HepG2 (cell line): ENCODE measurements at regions not wholly inside any gene's neighbourhood (a gene's known extent, or its start where the extent isn't known, plus 50 kb on each side); places are given as distances from the start of the nearest gene placed in this dataset.
A peak's percentile ranks its signal among the peaks of the same experiment; 100 is the strongest.

ENCODE experiments used
- ATAC-seq: fragments of 200-7000 bp; cut with Tn5 transposase; 3 replicates; pipeline ENCODE4 v1.9.1; 2020; ENCODE audit warnings: mild to moderate bottlenecking, moderate library complexity
- BruUV-seq: library from RNA; stranded (reverse); fragments of 400-500 nt; replicated peaks from 2 replicates; lab custom pipeline; 2021; lab: Mats Ljungman, UMichigan
- CTCF ChIA-PET: fragments of 300-600 bp; formaldehyde crosslinking; extraction: SDS; loops from one replicate; lab custom pipeline; 2021; ENCODE audit warnings: low total read pairs, inconsistent platforms, low intra/inter-chr PET ratio; lab: Yijun Ruan, JAX
- POLR2A ChIA-PET: fragments of 350-600 bp; sonication (Branson Sonifier 250); formaldehyde crosslinking; loops from one replicate; lab custom pipeline; 2020; ENCODE audit warnings: antibody characterized with exemption, inconsistent platforms; lab: Yijun Ruan, JAX
- DNase-seq: peaks from one replicate; pipeline ENCODE4 v3.0.0-alpha.2; 2015; ENCODE audit warnings: low spot score
- FAIRE-seq: peaks from 3 replicates; lab custom pipeline; 2011; peaks lifted over from hg19 to GRCh38; lab: Jason Lieb, UNC
- H2AFZ ChIP-seq: one replicate; pipeline ENCODE4 v1.6.1; 2011; ENCODE audit warnings: low read length, inconsistent platforms
- H3K27ac ChIP-seq: fragments of 300-600 bp; 3 replicates; pipeline ENCODE4 v1.8.0; 2011; ENCODE audit warnings: mixed run types, mild to moderate bottlenecking, mixed read lengths, low read length, inconsistent platforms; ENCODE audit not compliant: insufficient read depth; ENCODE audit errors: extremely low read length
- H3K27me3 ChIP-seq, 2 experiments: fragments of 200-600 bp in 1 of 2; 2 replicates in 1 of 2; 3 replicates in 1 of 2; pipeline versions ENCODE4 v1.6.0 to v1.8.0; 2011; ENCODE audit warnings: low read length in 2 of 2, mild to moderate bottlenecking in 2 of 2, moderate library complexity in 2 of 2, inconsistent platforms in 1 of 2; ENCODE audit not compliant: insufficient read depth in 2 of 2, control insufficient read depth in 1 of 2
- H3K36me3 ChIP-seq, 2 experiments: fragments of 200-600 bp in 1 of 2; replicated peaks in 1 of 2; 2 replicates in 1 of 2; 3 replicates in 1 of 2; pipeline versions ENCODE4 v1.5.1 to v1.8.0; 2011; ENCODE audit warnings: low read length in 2 of 2, inconsistent platforms in 1 of 2; ENCODE audit not compliant: insufficient read depth in 2 of 2, control insufficient read depth in 1 of 2
- H3K4me1 ChIP-seq: 2 replicates; pipeline ENCODE4 v1.5.1; 2012; ENCODE audit warnings: low read length, inconsistent platforms; ENCODE audit not compliant: insufficient read depth
- H3K4me2 ChIP-seq: 2 replicates; pipeline ENCODE4 v1.6.0; 2011; ENCODE audit warnings: low read depth, low read length, inconsistent platforms
- H3K4me3 ChIP-seq, 3 experiments: fragments of 200-600 bp in 1 of 3; sonication (generic), shearing (Covaris generic) in 1 of 3; replicated peaks in 1 of 3; 2 replicates each; pipeline ENCODE4 v1.5.1; 2011 to 2016; ENCODE audit warnings: low read length in 3 of 3, inconsistent platforms in 2 of 3, low read depth in 2 of 3, mild to moderate bottlenecking in 2 of 3, control low read depth in 1 of 3, mixed read lengths in 1 of 3; ENCODE audit not compliant: insufficient read depth in 1 of 3
- H3K79me2 ChIP-seq: one replicate; pipeline ENCODE4 v1.6.1; 2011; ENCODE audit warnings: low read length, inconsistent platforms; ENCODE audit not compliant: insufficient read depth
- H3K9ac ChIP-seq: 2 replicates; pipeline ENCODE4 v1.6.0; 2011; ENCODE audit warnings: mild to moderate bottlenecking, low read depth, low read length, inconsistent platforms; ENCODE audit not compliant: insufficient read depth
- H3K9me3 ChIP-seq: 2 replicates; pipeline ENCODE4 v1.5.1; 2012; ENCODE audit warnings: mild to moderate bottlenecking, low read length
- H4K20me1 ChIP-seq: 2 replicates; pipeline ENCODE4 v1.6.0; 2011; ENCODE audit warnings: inconsistent platforms, mild to moderate bottlenecking, low read length, moderate library complexity; ENCODE audit not compliant: insufficient read depth
- PAF1 ChIP-seq: IDR thresholded peaks from 2 replicates; pipeline ENCODE4 v1.6.1; 2016; ENCODE audit warnings: missing genetic modification reagents, missing compliant biosample characterization
- PHF21A ChIP-seq: sonication (generic); formaldehyde crosslinking; IDR thresholded peaks from 2 replicates; pipeline ENCODE4 v1.5.0; 2020; ENCODE audit warnings: mild to moderate bottlenecking, missing genetic modification reagents
- SRSF1 ChIP-seq: fragments of 200-400 bp; formaldehyde crosslinking; optimal IDR thresholded peaks from 2 replicates; pipeline ENCODE3; 2017; ENCODE audit warnings: mild to moderate bottlenecking, low read depth, low read length, moderate library complexity
- ZNF207 ChIP-seq: fragments of 450-650 bp; IDR thresholded peaks from 2 replicates; pipeline ENCODE4 v1.6.1; 2016; ENCODE audit warnings: antibody characterized with exemption, borderline replicate concordance
- ZNF235 ChIP-seq: sonication (generic); formaldehyde crosslinking; IDR thresholded peaks from 2 replicates; pipeline ENCODE4 v1.8.1; 2023; ENCODE audit warnings: mild to moderate bottlenecking, missing genetic modification reagents, borderline replicate concordance
- ZNF432 ChIP-seq: sonication (generic); formaldehyde crosslinking; IDR thresholded peaks from 2 replicates; pipeline ENCODE4 v1.5.0; 2020; ENCODE audit warnings: missing genetic modification reagents, mild to moderate bottlenecking, borderline replicate concordance
- ZNF629 ChIP-seq: sonication (generic); formaldehyde crosslinking; conservative IDR thresholded peaks from 2 replicates; pipeline ENCODE4 v1.5.0; 2020; ENCODE audit warnings: missing genetic modification reagents
- ZNF773 ChIP-seq: sonication (generic); formaldehyde crosslinking; IDR thresholded peaks from 2 replicates; pipeline ENCODE4 v1.4.0; 2020; ENCODE audit warnings: missing genetic modification reagents, borderline replicate concordance
- WGBS: methylation state at CpG from one replicate; pipeline ENCODE4 v1.1.6; 2017; ENCODE audit warnings: low lambda C conversion rate; 5-methylcytosine and 5-hydroxymethylcytosine counted together
- in situ Hi-C: cut with HindIII; loops from 2 replicates; pipeline ENCODE4 v1.10.0; 2017; ENCODE audit warnings: low pct_unique_long_range_greater_than_20kb; ENCODE audit not compliant: extremely low pct_ligation_motif_present
- intact Hi-C: fragments of 100-400 bp; cut with micrococcal nuclease; formaldehyde crosslinking; loops from one replicate; pipeline ENCODE4 v1.10.0; 2022; ENCODE audit not compliant: unreplicated experiment
- TF ChIP-seq, protein P1 (sequence below): sonication (generic); formaldehyde crosslinking; IDR thresholded peaks from 2 replicates; pipeline ENCODE4 v1.4.0; 2020; ENCODE audit warnings: missing genetic modification reagents
- TF ChIP-seq, protein P2 (sequence below): sonication (generic); formaldehyde crosslinking; IDR thresholded peaks from 2 replicates; pipeline ENCODE4 v1.5.0; 2020; ENCODE audit warnings: mild to moderate bottlenecking, missing genetic modification reagents, moderate library complexity

DNA sequence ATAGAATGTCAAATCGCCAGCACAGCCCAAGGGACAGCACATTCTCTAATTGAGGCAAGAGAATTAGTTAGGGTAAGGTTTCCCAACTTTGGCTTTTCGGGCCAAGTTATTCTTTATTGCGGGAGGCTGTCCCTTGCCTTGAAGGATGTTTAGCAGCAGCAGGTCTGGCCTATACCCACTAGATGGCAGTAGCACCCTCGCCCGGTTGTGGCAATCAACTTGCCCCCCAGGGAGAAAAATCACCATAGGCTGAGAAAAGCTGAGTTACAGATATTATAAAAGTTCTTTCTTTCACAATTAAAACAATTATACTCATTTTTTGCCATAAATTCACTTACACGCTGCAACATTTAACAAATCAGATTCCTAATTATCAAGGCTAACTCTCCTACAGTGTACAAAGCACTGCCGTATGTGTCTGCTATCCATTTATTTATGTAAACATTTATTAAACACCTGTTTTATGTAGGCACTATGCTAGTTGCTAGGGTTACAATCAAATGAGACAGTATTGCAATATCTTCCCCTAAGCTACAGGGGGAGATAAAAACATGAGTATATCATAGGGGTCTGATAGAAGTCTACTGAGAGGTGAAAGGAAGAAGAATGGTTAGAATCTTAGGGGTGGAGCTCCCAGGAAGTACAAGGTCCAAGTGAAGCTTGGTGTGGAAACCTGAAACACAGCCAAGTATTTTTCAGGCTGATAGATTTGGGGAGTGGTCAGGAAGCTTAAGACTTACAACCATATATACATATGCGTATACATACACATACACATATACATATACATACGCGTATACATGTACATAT, 452.3 kb downstream of the RAB38 start (continued):
- TF ChIP-seq, protein P1, sequence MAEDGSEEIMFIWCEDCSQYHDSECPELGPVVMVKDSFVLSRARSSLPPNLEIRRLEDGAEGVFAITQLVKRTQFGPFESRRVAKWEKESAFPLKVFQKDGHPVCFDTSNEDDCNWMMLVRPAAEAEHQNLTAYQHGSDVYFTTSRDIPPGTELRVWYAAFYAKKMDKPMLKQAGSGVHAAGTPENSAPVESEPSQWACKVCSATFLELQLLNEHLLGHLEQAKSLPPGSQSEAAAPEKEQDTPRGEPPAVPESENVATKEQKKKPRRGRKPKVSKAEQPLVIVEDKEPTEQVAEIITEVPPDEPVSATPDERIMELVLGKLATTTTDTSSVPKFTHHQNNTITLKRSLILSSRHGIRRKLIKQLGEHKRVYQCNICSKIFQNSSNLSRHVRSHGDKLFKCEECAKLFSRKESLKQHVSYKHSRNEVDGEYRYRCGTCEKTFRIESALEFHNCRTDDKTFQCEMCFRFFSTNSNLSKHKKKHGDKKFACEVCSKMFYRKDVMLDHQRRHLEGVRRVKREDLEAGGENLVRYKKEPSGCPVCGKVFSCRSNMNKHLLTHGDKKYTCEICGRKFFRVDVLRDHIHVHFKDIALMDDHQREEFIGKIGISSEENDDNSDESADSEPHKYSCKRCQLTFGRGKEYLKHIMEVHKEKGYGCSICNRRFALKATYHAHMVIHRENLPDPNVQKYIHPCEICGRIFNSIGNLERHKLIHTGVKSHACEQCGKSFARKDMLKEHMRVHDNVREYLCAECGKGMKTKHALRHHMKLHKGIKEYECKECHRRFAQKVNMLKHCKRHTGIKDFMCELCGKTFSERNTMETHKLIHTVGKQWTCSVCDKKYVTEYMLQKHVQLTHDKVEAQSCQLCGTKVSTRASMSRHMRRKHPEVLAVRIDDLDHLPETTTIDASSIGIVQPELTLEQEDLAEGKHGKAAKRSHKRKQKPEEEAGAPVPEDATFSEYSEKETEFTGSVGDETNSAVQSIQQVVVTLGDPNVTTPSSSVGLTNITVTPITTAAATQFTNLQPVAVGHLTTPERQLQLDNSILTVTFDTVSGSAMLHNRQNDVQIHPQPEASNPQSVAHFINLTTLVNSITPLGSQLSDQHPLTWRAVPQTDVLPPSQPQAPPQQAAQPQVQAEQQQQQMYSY (CRISPR knock-in tag): no peak
- TF ChIP-seq, protein P2, sequence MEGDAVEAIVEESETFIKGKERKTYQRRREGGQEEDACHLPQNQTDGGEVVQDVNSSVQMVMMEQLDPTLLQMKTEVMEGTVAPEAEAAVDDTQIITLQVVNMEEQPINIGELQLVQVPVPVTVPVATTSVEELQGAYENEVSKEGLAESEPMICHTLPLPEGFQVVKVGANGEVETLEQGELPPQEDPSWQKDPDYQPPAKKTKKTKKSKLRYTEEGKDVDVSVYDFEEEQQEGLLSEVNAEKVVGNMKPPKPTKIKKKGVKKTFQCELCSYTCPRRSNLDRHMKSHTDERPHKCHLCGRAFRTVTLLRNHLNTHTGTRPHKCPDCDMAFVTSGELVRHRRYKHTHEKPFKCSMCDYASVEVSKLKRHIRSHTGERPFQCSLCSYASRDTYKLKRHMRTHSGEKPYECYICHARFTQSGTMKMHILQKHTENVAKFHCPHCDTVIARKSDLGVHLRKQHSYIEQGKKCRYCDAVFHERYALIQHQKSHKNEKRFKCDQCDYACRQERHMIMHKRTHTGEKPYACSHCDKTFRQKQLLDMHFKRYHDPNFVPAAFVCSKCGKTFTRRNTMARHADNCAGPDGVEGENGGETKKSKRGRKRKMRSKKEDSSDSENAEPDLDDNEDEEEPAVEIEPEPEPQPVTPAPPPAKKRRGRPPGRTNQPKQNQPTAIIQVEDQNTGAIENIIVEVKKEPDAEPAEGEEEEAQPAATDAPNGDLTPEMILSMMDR (CRISPR knock-in tag): peak; percentile 61
- no peak for TF ChIP-seq PHF21A (CRISPR knock-in tag)

DNA sequence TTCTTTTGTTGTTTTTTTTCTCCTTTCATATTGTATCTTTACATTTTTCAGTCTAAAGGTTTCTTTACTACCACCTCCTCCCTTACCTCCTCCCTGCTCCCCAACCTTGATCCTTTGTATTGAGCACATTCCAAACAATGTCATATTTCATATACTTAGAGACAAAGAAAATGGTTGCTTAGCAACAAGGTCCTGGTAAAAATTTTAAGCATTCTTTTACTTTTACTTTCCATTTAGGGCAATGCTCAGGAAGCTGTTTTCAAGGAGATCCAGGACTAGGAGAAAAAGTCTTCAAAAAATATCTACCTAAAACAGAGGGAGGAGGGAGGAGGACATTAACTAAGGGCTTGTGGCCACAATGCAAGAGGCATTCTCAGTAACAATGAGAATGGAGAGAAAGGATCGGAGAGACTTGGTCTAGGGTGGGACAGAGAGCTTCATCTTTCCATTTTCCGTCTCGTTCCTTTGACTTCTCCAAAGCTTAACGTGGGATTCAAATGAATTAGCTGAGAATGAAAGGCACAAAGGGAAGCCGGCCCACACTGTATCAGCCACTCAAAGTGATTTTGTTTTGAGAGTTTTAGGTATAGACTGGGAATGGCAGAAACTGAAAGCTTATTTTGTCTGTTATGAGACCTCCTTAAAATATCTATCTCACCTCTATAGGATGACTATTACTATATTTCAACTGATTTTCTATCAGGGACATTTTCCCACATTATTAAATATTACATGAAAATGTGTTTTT, 455.7 kb downstream of the RAB38 start:
- no peaks in the 10 kb centered on the region for H3K9me3 ChIP-seq
- H3K4me2 ChIP-seq: no peak overlapping the region
- no peaks in the 10 kb centered on the region for H3K27me3 ChIP-seq
- ChIA-PET POLR2A (no interaction called here), CTCF (no interaction called here)
- no peaks in the 10 kb centered on the region for H4K20me1 ChIP-seq
- in situ Hi-C loops: no loop called here
- intact Hi-C loops: loop anchor here (1.0 to 5.0 kb wide), 2 partner anchors 16 to 823 kb away; no protein-coding TSS in a partner anchor
- no peak for ATAC-seq
- H3K4me3 ChIP-seq: no peak overlapping the region
- no peak for TF ChIP-seq ZNF235
- no peak for TF ChIP-seq ZNF629 (CRISPR knock-in tag)
- no peak for TF ChIP-seq ZNF773 (CRISPR knock-in tag)
- TF ChIP-seq PAF1 (CRISPR knock-in tag): no peak
- TF ChIP-seq SRSF1: no peak
- TF ChIP-seq ZNF207: no peak
- no peak for TF ChIP-seq ZNF432 (CRISPR knock-in tag)
- H3K36me3 ChIP-seq: no peaks in the 10 kb centered on the region
- BruUV-seq: no TSS peak
- no peak overlapping the region for H3K9ac ChIP-seq
- H3K79me2 ChIP-seq: no peaks in the 10 kb centered on the region
- H3K27ac ChIP-seq: no peak overlapping the region
- no peak overlapping the region for H2AFZ ChIP-seq
- no peak for FAIRE-seq
- H3K4me1 ChIP-seq: no peaks in the 10 kb centered on the region
- 12% methylated on average over 5 of the region's 5 CpGs for WGBS
- DNase-seq: no peak
